Erythroblast (primary cell): ENCODE measurements at regions not wholly inside any gene's neighbourhood (a gene's known extent, or its start where the extent isn't known, plus 50 kb on each side); places are given as distances from the start of the nearest gene placed in this dataset.

Source experiments
- GATA1 ChIP-seq: IDR thresholded peaks from 2 replicates; pipeline ENCODE4 v1.6.1; 2011; ENCODE audit warnings: low read depth, mild to moderate bottlenecking, control low read depth, low read length, moderate library complexity
- POLR2A ChIP-seq: IDR thresholded peaks from 2 replicates; pipeline ENCODE4 v1.6.1; 2011; ENCODE audit warnings: mild to moderate bottlenecking, low read length

DNA sequence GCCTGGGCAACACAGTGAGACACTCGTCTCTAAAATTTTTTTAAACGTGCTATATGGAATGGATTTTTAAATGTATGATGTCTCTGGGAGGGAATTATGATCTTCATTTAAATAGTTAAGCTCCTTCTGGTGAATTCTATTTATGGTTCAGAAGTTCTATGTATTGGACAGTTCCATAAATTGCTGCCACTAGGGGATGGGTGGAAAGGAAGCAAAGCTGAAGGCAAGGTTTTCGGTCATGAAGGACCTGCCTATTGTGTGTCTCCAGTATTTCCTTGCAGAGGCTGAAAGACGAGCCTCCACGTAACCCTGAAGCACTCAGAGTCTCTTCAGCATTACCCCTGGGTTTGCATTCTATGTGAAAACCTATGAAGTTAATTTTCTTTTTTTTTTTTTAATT, 451.5 kb upstream of the FAT1 start:
- TF ChIP-seq POLR2A: no peak
- TF ChIP-seq GATA1: no peak
